GM23338 (cell line): ENCODE measurements at regions not wholly inside any gene's neighbourhood (a gene's known extent, or its start where the extent isn't known, plus 50 kb on each side); places are given as distances from the start of the nearest gene placed in this dataset.

Source experiments
- ATAC-seq: fragments of 200-7000 bp; cut with Tn5 transposase; 3 replicates; pipeline ENCODE4 v1.9.1; 2020
- DNase-seq: peaks from one replicate; pipeline ENCODE4 v3.0.0-alpha.2; 2015; ENCODE audit warnings: low spot score
- H2AFZ ChIP-seq: fragments of 200-600 bp; sonication (generic); 2 replicates; pipeline ENCODE4 v1.8.0; 2016; ENCODE audit warnings: antibody characterized with exemption, mild to moderate bottlenecking, moderate library complexity
- H3F3A ChIP-seq: fragments of 200-600 bp; sonication (generic); replicated peaks from 2 replicates; pipeline ENCODE4 v1.8.0; 2017; ENCODE audit warnings: antibody characterized with exemption, mixed run types, low read depth
- H3K27ac ChIP-seq: fragments of 200-600 bp; sonication (generic); 2 replicates; pipeline ENCODE4 v1.6.1; 2016; ENCODE audit warnings: low read depth
- H3K27me3 ChIP-seq: fragments of 200-600 bp; sonication (generic); 2 replicates; pipeline ENCODE4 v1.8.0; 2016; ENCODE audit warnings: mild to moderate bottlenecking, mixed run types, moderate library complexity; ENCODE audit not compliant: insufficient read depth
- H3K36me3 ChIP-seq: fragments of 200-600 bp; sonication (generic); 2 replicates; pipeline ENCODE4 v1.8.0; 2016; ENCODE audit warnings: mild to moderate bottlenecking; ENCODE audit not compliant: insufficient read depth
- H3K4me1 ChIP-seq: fragments of 200-600 bp; sonication (generic); 2 replicates; pipeline ENCODE4 v1.8.0; 2016; ENCODE audit warnings: mild to moderate bottlenecking, moderate library complexity; ENCODE audit not compliant: insufficient read depth
- H3K4me2 ChIP-seq: fragments of 200-600 bp; sonication (generic); 2 replicates; pipeline ENCODE4 v1.7.1; 2017; ENCODE audit warnings: mixed run types
- H3K4me3 ChIP-seq: fragments of 200-600 bp; sonication (generic); 2 replicates; pipeline ENCODE4 v1.6.1; 2016; ENCODE audit warnings: mixed run types
- H3K79me2 ChIP-seq: fragments of 200-600 bp; sonication (generic); replicated peaks from 2 replicates; pipeline ENCODE4 v1.8.0; 2017; ENCODE audit warnings: mild to moderate bottlenecking; ENCODE audit not compliant: insufficient read depth
- H3K9me2 ChIP-seq: fragments of 200-600 bp; sonication (generic); 2 replicates; pipeline ENCODE4 v1.8.0; 2017; ENCODE audit not compliant: insufficient read depth
- H4K20me1 ChIP-seq: fragments of 200-600 bp; sonication (generic); replicated peaks from 2 replicates; pipeline ENCODE4 v1.8.0; 2017; ENCODE audit warnings: mild to moderate bottlenecking; ENCODE audit not compliant: insufficient read depth
- H3K27ac Mint-ChIP-seq: 2 replicates; pipeline ENCODE4 v1.8.0; 2020; ENCODE audit warnings: inconsistent platforms, mild to moderate bottlenecking, moderate library complexity, mixed read lengths
- H3K27me3 Mint-ChIP-seq: 3 replicates; pipeline ENCODE4 v1.8.0; 2022; ENCODE audit warnings: low read depth, mild to moderate bottlenecking, moderate library complexity, mixed read lengths, inconsistent platforms; ENCODE audit not compliant: insufficient read depth, poor library complexity
- H3K36me3 Mint-ChIP-seq: 3 replicates; pipeline ENCODE4 v1.8.0; 2021; ENCODE audit warnings: low read depth, mild to moderate bottlenecking, inconsistent platforms, moderate library complexity, mixed read lengths
- H3K4me1 Mint-ChIP-seq: 3 replicates; pipeline ENCODE4 v1.8.0; 2020; ENCODE audit warnings: mild to moderate bottlenecking, inconsistent platforms, mixed read lengths
- H3K4me3 Mint-ChIP-seq: 3 replicates; pipeline ENCODE4 v1.8.0; 2021; ENCODE audit warnings: moderate library complexity, mild to moderate bottlenecking, inconsistent platforms, mixed read lengths
- H3K9me3 Mint-ChIP-seq: 3 replicates; pipeline ENCODE4 v1.8.0; 2020; ENCODE audit warnings: moderate library complexity, mild to moderate bottlenecking, inconsistent platforms, mixed read lengths
- CREB1 ChIP-seq: fragments of 250-450 bp; sonication (Bioruptor Pico); IDR thresholded peaks from 2 replicates; pipeline ENCODE4 v1.5.0; 2020; ENCODE audit warnings: low read depth, mild to moderate bottlenecking, moderate library complexity
- EZH2 ChIP-seq: fragments of 200-600 bp; sonication (generic); IDR thresholded peaks from one replicate; pipeline ENCODE4 v1.8.0; 2017; ENCODE audit warnings: antibody characterized with exemption, mild to moderate bottlenecking, low read depth; ENCODE audit not compliant: unreplicated experiment
- EZH2phosphoT487 ChIP-seq: fragments of 200-600 bp; sonication (generic); IDR thresholded peaks from one replicate; pipeline ENCODE4 v1.8.1; 2018; ENCODE audit warnings: antibody characterized with exemption; ENCODE audit not compliant: unreplicated experiment
- JUNB ChIP-seq: IDR thresholded peaks from one replicate; pipeline ENCODE4 v1.6.1; 2016; ENCODE audit warnings: antibody characterized with exemption; ENCODE audit not compliant: unreplicated experiment
- STAT1 ChIP-seq: IDR thresholded peaks from one replicate; pipeline ENCODE4 v1.6.1; 2016; ENCODE audit warnings: antibody characterized with exemption; ENCODE audit not compliant: unreplicated experiment
- ZNF114 ChIP-seq: fragments of 250-450 bp; sonication (Bioruptor Pico); IDR thresholded peaks from 2 replicates; pipeline ENCODE4 v1.5.0; 2020; ENCODE audit warnings: mild to moderate bottlenecking, moderate library complexity
- TF ChIP-seq, protein P1 (sequence below): fragments of 250-450 bp; sonication (Bioruptor Pico); IDR thresholded peaks from 2 replicates; pipeline ENCODE4 v1.5.0; 2020; ENCODE audit warnings: mild to moderate bottlenecking, moderate library complexity
- TF ChIP-seq, protein P2 (sequence below): IDR thresholded peaks from 2 replicates; pipeline ENCODE4 v1.6.1; 2016; ENCODE audit warnings: antibody characterized with exemption
- TF ChIP-seq, protein P3 (sequence below): IDR thresholded peaks from one replicate; pipeline ENCODE4 v1.6.1; 2018; ENCODE audit warnings: antibody characterized with exemption; ENCODE audit not compliant: unreplicated experiment
- TF ChIP-seq, protein P4 (sequence below), 2 experiments: fragments of 200-600 bp in 1 of 2; sonication (generic) in 1 of 2; conservative IDR thresholded peaks; 2 replicates each; pipeline versions ENCODE4 v1.5.1 to v1.6.1; 2016 to 2017; ENCODE audit warnings: antibody characterized with exemption in 2 of 2, low read depth in 2 of 2, mild to moderate bottlenecking in 2 of 2, moderate library complexity in 1 of 2

DNA sequence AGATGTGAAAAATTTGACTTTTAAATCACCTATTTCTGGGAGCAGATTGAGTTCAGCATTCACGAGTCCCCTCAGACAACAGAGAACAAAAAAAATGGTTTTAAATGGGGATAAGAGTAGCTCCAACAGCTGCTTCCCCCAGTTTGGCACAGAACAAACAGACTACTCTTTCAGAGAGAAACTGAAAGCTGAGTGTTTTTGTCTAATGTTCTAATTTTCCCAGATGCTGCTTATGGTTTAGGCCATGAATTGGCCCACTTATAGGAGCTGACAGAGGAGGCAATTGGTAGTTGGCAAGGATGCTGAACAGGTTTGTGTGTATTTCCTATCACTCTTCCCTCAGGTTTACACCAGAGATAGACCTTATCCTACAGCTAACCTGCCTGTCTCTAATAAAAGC, 1637.4 kb upstream of the PRMT6 start:
- H3K4me1 ChIP-seq: no peaks in the 10 kb centered on the region
- TF ChIP-seq ZNF114 (CRISPR knock-in tag) (no peak), CREB1 (CRISPR knock-in tag) (no peak), STAT1 (no peak), EZH2phosphoT487 (no peak), JUNB (no peak), EZH2 (no peak)
- TF ChIP-seq, protein P1, sequence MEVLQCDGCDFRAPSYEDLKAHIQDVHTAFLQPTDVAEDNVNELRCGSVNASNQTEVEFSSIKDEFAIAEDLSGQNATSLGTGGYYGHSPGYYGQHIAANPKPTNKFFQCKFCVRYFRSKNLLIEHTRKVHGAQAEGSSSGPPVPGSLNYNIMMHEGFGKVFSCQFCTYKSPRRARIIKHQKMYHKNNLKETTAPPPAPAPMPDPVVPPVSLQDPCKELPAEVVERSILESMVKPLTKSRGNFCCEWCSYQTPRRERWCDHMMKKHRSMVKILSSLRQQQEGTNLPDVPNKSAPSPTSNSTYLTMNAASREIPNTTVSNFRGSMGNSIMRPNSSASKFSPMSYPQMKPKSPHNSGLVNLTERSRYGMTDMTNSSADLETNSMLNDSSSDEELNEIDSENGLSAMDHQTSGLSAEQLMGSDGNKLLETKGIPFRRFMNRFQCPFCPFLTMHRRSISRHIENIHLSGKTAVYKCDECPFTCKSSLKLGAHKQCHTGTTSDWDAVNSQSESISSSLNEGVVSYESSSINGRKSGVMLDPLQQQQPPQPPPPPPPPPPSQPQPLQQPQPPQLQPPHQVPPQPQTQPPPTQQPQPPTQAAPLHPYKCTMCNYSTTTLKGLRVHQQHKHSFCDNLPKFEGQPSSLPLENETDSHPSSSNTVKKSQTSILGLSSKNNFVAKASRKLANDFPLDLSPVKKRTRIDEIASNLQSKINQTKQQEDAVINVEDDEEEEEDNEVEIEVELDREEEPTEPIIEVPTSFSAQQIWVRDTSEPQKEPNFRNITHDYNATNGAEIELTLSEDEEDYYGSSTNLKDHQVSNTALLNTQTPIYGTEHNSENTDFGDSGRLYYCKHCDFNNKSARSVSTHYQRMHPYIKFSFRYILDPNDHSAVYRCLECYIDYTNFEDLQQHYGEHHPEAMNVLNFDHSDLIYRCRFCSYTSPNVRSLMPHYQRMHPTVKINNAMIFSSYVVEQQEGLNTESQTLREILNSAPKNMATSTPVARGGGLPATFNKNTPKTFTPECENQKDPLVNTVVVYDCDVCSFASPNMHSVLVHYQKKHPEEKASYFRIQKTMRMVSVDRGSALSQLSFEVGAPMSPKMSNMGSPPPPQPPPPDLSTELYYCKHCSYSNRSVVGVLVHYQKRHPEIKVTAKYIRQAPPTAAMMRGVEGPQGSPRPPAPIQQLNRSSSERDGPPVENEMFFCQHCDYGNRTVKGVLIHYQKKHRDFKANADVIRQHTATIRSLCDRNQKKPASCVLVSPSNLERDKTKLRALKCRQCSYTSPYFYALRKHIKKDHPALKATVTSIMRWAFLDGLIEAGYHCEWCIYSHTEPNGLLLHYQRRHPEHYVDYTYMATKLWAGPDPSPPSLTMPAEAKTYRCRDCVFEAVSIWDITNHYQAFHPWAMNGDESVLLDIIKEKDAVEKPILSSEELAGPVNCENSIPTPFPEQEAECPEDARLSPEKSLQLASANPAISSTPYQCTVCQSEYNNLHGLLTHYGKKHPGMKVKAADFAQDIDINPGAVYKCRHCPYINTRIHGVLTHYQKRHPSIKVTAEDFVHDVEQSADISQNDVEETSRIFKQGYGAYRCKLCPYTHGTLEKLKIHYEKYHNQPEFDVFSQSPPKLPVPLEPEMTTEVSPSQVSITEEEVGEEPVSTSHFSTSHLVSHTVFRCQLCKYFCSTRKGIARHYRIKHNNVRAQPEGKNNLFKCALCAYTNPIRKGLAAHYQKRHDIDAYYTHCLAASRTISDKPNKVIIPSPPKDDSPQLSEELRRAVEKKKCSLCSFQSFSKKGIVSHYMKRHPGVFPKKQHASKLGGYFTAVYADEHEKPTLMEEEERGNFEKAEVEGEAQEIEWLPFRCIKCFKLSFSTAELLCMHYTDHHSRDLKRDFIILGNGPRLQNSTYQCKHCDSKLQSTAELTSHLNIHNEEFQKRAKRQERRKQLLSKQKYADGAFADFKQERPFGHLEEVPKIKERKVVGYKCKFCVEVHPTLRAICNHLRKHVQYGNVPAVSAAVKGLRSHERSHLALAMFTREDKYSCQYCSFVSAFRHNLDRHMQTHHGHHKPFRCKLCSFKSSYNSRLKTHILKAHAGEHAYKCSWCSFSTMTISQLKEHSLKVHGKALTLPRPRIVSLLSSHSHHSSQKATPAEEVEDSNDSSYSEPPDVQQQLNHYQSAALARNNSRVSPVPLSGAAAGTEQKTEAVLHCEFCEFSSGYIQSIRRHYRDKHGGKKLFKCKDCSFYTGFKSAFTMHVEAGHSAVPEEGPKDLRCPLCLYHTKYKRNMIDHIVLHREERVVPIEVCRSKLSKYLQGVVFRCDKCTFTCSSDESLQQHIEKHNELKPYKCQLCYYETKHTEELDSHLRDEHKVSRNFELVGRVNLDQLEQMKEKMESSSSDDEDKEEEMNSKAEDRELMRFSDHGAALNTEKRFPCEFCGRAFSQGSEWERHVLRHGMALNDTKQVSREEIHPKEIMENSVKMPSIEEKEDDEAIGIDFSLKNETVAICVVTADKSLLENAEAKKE (CRISPR knock-in tag): no peak
- TF ChIP-seq, protein P2, sequence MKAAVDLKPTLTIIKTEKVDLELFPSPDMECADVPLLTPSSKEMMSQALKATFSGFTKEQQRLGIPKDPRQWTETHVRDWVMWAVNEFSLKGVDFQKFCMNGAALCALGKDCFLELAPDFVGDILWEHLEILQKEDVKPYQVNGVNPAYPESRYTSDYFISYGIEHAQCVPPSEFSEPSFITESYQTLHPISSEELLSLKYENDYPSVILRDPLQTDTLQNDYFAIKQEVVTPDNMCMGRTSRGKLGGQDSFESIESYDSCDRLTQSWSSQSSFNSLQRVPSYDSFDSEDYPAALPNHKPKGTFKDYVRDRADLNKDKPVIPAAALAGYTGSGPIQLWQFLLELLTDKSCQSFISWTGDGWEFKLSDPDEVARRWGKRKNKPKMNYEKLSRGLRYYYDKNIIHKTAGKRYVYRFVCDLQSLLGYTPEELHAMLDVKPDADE: no peak
- TF ChIP-seq, protein P3, sequence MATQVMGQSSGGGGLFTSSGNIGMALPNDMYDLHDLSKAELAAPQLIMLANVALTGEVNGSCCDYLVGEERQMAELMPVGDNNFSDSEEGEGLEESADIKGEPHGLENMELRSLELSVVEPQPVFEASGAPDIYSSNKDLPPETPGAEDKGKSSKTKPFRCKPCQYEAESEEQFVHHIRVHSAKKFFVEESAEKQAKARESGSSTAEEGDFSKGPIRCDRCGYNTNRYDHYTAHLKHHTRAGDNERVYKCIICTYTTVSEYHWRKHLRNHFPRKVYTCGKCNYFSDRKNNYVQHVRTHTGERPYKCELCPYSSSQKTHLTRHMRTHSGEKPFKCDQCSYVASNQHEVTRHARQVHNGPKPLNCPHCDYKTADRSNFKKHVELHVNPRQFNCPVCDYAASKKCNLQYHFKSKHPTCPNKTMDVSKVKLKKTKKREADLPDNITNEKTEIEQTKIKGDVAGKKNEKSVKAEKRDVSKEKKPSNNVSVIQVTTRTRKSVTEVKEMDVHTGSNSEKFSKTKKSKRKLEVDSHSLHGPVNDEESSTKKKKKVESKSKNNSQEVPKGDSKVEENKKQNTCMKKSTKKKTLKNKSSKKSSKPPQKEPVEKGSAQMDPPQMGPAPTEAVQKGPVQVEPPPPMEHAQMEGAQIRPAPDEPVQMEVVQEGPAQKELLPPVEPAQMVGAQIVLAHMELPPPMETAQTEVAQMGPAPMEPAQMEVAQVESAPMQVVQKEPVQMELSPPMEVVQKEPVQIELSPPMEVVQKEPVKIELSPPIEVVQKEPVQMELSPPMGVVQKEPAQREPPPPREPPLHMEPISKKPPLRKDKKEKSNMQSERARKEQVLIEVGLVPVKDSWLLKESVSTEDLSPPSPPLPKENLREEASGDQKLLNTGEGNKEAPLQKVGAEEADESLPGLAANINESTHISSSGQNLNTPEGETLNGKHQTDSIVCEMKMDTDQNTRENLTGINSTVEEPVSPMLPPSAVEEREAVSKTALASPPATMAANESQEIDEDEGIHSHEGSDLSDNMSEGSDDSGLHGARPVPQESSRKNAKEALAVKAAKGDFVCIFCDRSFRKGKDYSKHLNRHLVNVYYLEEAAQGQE: no peak
- TF ChIP-seq, protein P4, sequence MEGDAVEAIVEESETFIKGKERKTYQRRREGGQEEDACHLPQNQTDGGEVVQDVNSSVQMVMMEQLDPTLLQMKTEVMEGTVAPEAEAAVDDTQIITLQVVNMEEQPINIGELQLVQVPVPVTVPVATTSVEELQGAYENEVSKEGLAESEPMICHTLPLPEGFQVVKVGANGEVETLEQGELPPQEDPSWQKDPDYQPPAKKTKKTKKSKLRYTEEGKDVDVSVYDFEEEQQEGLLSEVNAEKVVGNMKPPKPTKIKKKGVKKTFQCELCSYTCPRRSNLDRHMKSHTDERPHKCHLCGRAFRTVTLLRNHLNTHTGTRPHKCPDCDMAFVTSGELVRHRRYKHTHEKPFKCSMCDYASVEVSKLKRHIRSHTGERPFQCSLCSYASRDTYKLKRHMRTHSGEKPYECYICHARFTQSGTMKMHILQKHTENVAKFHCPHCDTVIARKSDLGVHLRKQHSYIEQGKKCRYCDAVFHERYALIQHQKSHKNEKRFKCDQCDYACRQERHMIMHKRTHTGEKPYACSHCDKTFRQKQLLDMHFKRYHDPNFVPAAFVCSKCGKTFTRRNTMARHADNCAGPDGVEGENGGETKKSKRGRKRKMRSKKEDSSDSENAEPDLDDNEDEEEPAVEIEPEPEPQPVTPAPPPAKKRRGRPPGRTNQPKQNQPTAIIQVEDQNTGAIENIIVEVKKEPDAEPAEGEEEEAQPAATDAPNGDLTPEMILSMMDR (conservative IDR thresholded peaks at IDR 0.05; ENCODE audit: low read depth in 2 of 2): no peak
- H4K20me1 ChIP-seq: no peaks in the 10 kb centered on the region
- Mint-ChIP-seq H3K4me3 (no peak overlapping the region), H3K36me3 (peaks cover 29% of the 10 kb centered on the region; the same call in 2 of the 3 replicates), H3K27ac (no peak overlapping the region), H3K9me3 (peaks cover 26% of the 10 kb centered on the region), H3K27me3 (peaks cover 6% of the 10 kb centered on the region), H3K4me1 (peaks cover 15% of the 10 kb centered on the region)
- H3K4me2 ChIP-seq: no peak overlapping the region
- H3K36me3 ChIP-seq: peaks cover 9% of the 10 kb centered on the region; the same call in 1 of the 2 replicates
- H3K27me3 ChIP-seq: no peaks in the 10 kb centered on the region
- H3K27ac ChIP-seq: no peak overlapping the region
- no peak overlapping the region for H3K4me3 ChIP-seq
- no peaks in the 10 kb centered on the region for H3F3A ChIP-seq
- H2AFZ ChIP-seq: no peak overlapping the region
- no peak for ATAC-seq
- H3K79me2 ChIP-seq: no peaks in the 10 kb centered on the region
- no peak for DNase-seq
- H3K9me2 ChIP-seq: peaks cover 12% of the 10 kb centered on the region
